IMR-90 (cell line): ENCODE measurements at regions not wholly inside any gene's neighbourhood (a gene's known extent, or its start where the extent isn't known, plus 50 kb on each side); places are given as distances from the start of the nearest gene placed in this dataset.

ENCODE experiments used
- ATAC-seq: fragments of 200-7000 bp; cut with Tn5 transposase; 2 replicates; pipeline ENCODE4 v1.9.1; 2020; ENCODE audit warnings: low read depth, mild to moderate bottlenecking, moderate library complexity
- BruUV-seq: library from RNA; stranded (reverse); fragments of 400-500 nt; replicated peaks from 2 replicates; lab custom pipeline; 2021; lab: Mats Ljungman, UMichigan
- CTCF ChIA-PET: fragments of 300-600 bp; formaldehyde crosslinking; extraction: SDS; loops from one replicate; lab custom pipeline; 2021; ENCODE audit warnings: antibody characterized with exemption; lab: Yijun Ruan, JAX
- POLR2A ChIA-PET: fragments of 300-600 bp; sonication (Branson Sonifier 250); formaldehyde crosslinking; loops from one replicate; lab custom pipeline; 2022; ENCODE audit warnings: antibody characterized with exemption; ENCODE audit not compliant: unreplicated experiment; lab: Charles Lee
- DNase-seq: peaks from one replicate; pipeline ENCODE4 v3.0.0; 2013
- H2AFZ ChIP-seq: replicated peaks from 2 replicates; pipeline ENCODE3; 2013; ENCODE audit warnings: low read length, mild to moderate bottlenecking; ENCODE audit not compliant: poor library complexity
- H2AK5ac ChIP-seq: 2 replicates; pipeline ENCODE4 v1.6.1; 2013; ENCODE audit warnings: low read depth, low read length, inconsistent platforms
- H2AK9ac ChIP-seq: replicated peaks from 2 replicates; pipeline ENCODE3; 2013; ENCODE audit warnings: mild to moderate bottlenecking, low read depth, low read length, moderate library complexity; ENCODE audit not compliant: poor library complexity
- H2BK120ac ChIP-seq: 2 replicates; pipeline ENCODE4 v1.6.1; 2013; ENCODE audit warnings: low read depth, low read length, inconsistent platforms
- H2BK15ac ChIP-seq: 3 replicates; pipeline ENCODE4 v1.6.1; 2013; ENCODE audit warnings: low read depth, low read length, inconsistent platforms
- H2BK20ac ChIP-seq: 2 replicates; pipeline ENCODE4 v1.6.1; 2013; ENCODE audit warnings: low read depth, mild to moderate bottlenecking, inconsistent platforms, low read length, moderate library complexity
- H2BK5ac ChIP-seq: 2 replicates; pipeline ENCODE4 v1.6.1; 2013; ENCODE audit warnings: mild to moderate bottlenecking, low read depth, low read length, inconsistent platforms; ENCODE audit not compliant: poor library complexity, severe bottlenecking
- H3K14ac ChIP-seq: replicated peaks from 2 replicates; pipeline ENCODE4 v1.6.1; 2013; ENCODE audit warnings: low read depth, low read length, inconsistent platforms
- H3K18ac ChIP-seq: 2 replicates; pipeline ENCODE4 v1.6.1; 2013; ENCODE audit warnings: low read depth, low read length, control low read depth
- H3K23ac ChIP-seq: 2 replicates; pipeline ENCODE4 v1.6.1; 2013; ENCODE audit warnings: low read depth, low read length, inconsistent platforms
- H3K27ac ChIP-seq: 2 replicates; pipeline ENCODE4 v1.5.1; 2013; ENCODE audit warnings: mild to moderate bottlenecking, control low read depth, low read length; ENCODE audit not compliant: insufficient read depth
- H3K27me3 ChIP-seq: 2 replicates; pipeline ENCODE4 v1.6.1; 2013; ENCODE audit warnings: low read length; ENCODE audit not compliant: control insufficient read depth, insufficient read depth
- H3K36me3 ChIP-seq: 2 replicates; pipeline ENCODE4 v1.6.1; 2013; ENCODE audit warnings: low read length, mixed read lengths; ENCODE audit not compliant: control insufficient read depth, insufficient read depth
- H3K4ac ChIP-seq: 2 replicates; pipeline ENCODE4 v1.6.1; 2013; ENCODE audit warnings: low read depth, low read length, inconsistent platforms
- H3K4me1 ChIP-seq: 2 replicates; pipeline ENCODE4 v1.6.1; 2013; ENCODE audit warnings: low read length, mixed read lengths; ENCODE audit not compliant: control insufficient read depth, insufficient read depth
- H3K4me2 ChIP-seq: 2 replicates; pipeline ENCODE4 v1.6.1; 2013; ENCODE audit warnings: low read depth, mild to moderate bottlenecking, control low read depth, low read length, moderate library complexity
- H3K4me3 ChIP-seq: 2 replicates; pipeline ENCODE4 v1.5.1; 2013; ENCODE audit warnings: low read depth, mild to moderate bottlenecking, control low read depth, low read length, moderate library complexity; ENCODE audit not compliant: insufficient read depth
- H3K56ac ChIP-seq: 2 replicates; pipeline ENCODE4 v1.6.1; 2013; ENCODE audit warnings: low read length, inconsistent platforms; ENCODE audit not compliant: insufficient read depth; ENCODE audit errors: extremely low read depth
- H3K79me1 ChIP-seq, 2 experiments: 2 replicates each; pipeline ENCODE4 v1.6.1; 2013; ENCODE audit warnings: low read length in 2 of 2, inconsistent platforms in 1 of 2, low read depth in 1 of 2
- H3K9ac ChIP-seq: 2 replicates; pipeline ENCODE4 v1.6.1; 2013; ENCODE audit warnings: low read depth, low read length, control low read depth
- H3K9me1 ChIP-seq: 2 replicates; pipeline ENCODE4 v1.6.1; 2013; ENCODE audit warnings: low read length, inconsistent platforms; ENCODE audit not compliant: insufficient read depth
- H3K9me3 ChIP-seq: 2 replicates; pipeline ENCODE4 v1.6.1; 2013; ENCODE audit warnings: low read length; ENCODE audit not compliant: control insufficient read depth, insufficient read depth
- H4K20me1 ChIP-seq: 2 replicates; pipeline ENCODE4 v1.6.1; 2013; ENCODE audit warnings: low read length, inconsistent platforms; ENCODE audit not compliant: insufficient read depth
- H4K5ac ChIP-seq: 2 replicates; pipeline ENCODE4 v1.6.1; 2013; ENCODE audit warnings: mild to moderate bottlenecking, low read depth, low read length, control low read depth
- H4K8ac ChIP-seq, 2 experiments: 2 replicates each; pipeline ENCODE4 v1.6.1; 2013; ENCODE audit warnings: low read depth in 2 of 2, low read length in 2 of 2, control low read depth in 1 of 2, inconsistent platforms in 1 of 2
- H4K91ac ChIP-seq: 2 replicates; pipeline ENCODE4 v1.6.1; 2013; ENCODE audit warnings: low read depth, low read length, inconsistent platforms; ENCODE audit not compliant: insufficient read depth
- FOS ChIP-seq: fragments of 150-350 bp; IDR thresholded peaks from 2 replicates; pipeline ENCODE4 v1.6.1; 2016; ENCODE audit warnings: low read depth, low read length
- MAFK ChIP-seq: IDR thresholded peaks from 2 replicates; pipeline ENCODE4 v1.6.1; 2012; ENCODE audit warnings: low read depth, low read length, improper control_type of control experiment
- MXI1 ChIP-seq: IDR thresholded peaks from 2 replicates; pipeline ENCODE4 v1.6.1; 2012; ENCODE audit warnings: low read depth, mild to moderate bottlenecking, low read length, moderate library complexity, borderline replicate concordance
- RCOR1 ChIP-seq: IDR thresholded peaks from 2 replicates; pipeline ENCODE4 v1.6.1; 2012; ENCODE audit warnings: mild to moderate bottlenecking, low read length, improper control_type of control experiment; ENCODE audit not compliant: insufficient replicate concordance
- WGBS, 2 experiments: methylation state at CpG; one replicate each; pipeline versions ENCODE4 v1.1.5 to v1.1.7; 2013; ENCODE audit warnings: missing lambda C conversion rate in 2 of 2; ENCODE audit not compliant: insufficient read length in 1 of 2; ENCODE audit errors: extremely low coverage in 2 of 2; 5-methylcytosine and 5-hydroxymethylcytosine counted together
- dilution Hi-C: fragments of 300-500 bp; cut with HindIII; formaldehyde crosslinking; loops from one replicate; pipeline ENCODE4 v1.14.3; 2018; ENCODE audit warnings: low sequenced_read_pairs; ENCODE audit not compliant: unreplicated experiment
- in situ Hi-C: fragments of 300-500 bp; cut with MboI; formaldehyde crosslinking; loops from 3 replicates; pipeline ENCODE4 v1.14.3; 2019; ENCODE audit warnings: low sequenced_read_pairs, inconsistent platforms, mixed read lengths
- intact Hi-C: fragments of 100-400 bp; cut with micrococcal nuclease; formaldehyde crosslinking; loops from 2 replicates; pipeline ENCODE4 v1.10.0; 2022

GRCh38 chr21:32138658-32139057 lies 140.2 kb downstream of the MIS18A start:
- no peak overlapping the region for H3K56ac ChIP-seq
- no peak for ATAC-seq
- no peak overlapping the region for H2AFZ ChIP-seq
- CTCF ChIA-PET: no interaction called here
- no peak overlapping the region for H3K18ac ChIP-seq
- H4K8ac ChIP-seq: no peak overlapping the region
- no peak overlapping the region for H3K9ac ChIP-seq
- H3K4me2 ChIP-seq: no peak overlapping the region
- H4K91ac ChIP-seq: no peak overlapping the region
- no peak overlapping the region for H3K14ac ChIP-seq
- H4K5ac ChIP-seq: no peak overlapping the region
- H3K4me1 ChIP-seq: no peaks in the 10 kb centered on the region
- peaks cover 4% of the 10 kb centered on the region; the same call in 1 of the 2 replicates for H3K27me3 ChIP-seq
- DNase-seq: no peak
- intact Hi-C loops: no loop called here
- H2BK5ac ChIP-seq: no peak overlapping the region
- no peaks in the 10 kb centered on the region for H3K9me3 ChIP-seq
- H2BK120ac ChIP-seq: no peak overlapping the region
- no peaks in the 10 kb centered on the region for H3K9me1 ChIP-seq
- no peak overlapping the region for H3K23ac ChIP-seq
- POLR2A ChIA-PET: no interaction called here
- no peaks in the 10 kb centered on the region for H4K20me1 ChIP-seq
- H3K79me1 ChIP-seq: no peaks in the 10 kb centered on the region
- no peak overlapping the region for H3K27ac ChIP-seq
- in situ Hi-C loops: no loop called here
- no peak overlapping the region for H2AK5ac ChIP-seq
- no peak overlapping the region for H3K4ac ChIP-seq
- H2BK20ac ChIP-seq: no peak overlapping the region
- no peaks in the 10 kb centered on the region for H3K36me3 ChIP-seq
- no TSS peak for BruUV-seq
- H3K4me3 ChIP-seq: no peak overlapping the region
- dilution Hi-C loops: no loop called here
- H2BK15ac ChIP-seq: no peak overlapping the region
- H2AK9ac ChIP-seq: no peak overlapping the region
- TF ChIP-seq MXI1: no peak
- no peak for TF ChIP-seq FOS
- no peak for TF ChIP-seq RCOR1
- no peak for TF ChIP-seq MAFK
- no CpG with 5 or more reads among the region's 2 CpGs for WGBS, 2 experiments
